NT2/D1 (cell line): ENCODE measurements at regions not wholly inside any gene's neighbourhood (a gene's known extent, or its start where the extent isn't known, plus 50 kb on each side); places are given as distances from the start of the nearest gene placed in this dataset.

Experiments used
- SUZ12 ChIP-seq: IDR thresholded peaks from 2 replicates; pipeline ENCODE4 v1.6.1; 2011; ENCODE audit not compliant: insufficient read length, insufficient read depth; ENCODE audit errors: extremely low read depth
- YY1 ChIP-seq: IDR thresholded peaks from 2 replicates; pipeline ENCODE4 v1.6.1; 2011; ENCODE audit not compliant: insufficient read length, insufficient read depth
- ZNF274 ChIP-seq: IDR thresholded peaks from 2 replicates; pipeline ENCODE4 v1.6.1; 2011; ENCODE audit warnings: mild to moderate bottlenecking, low read depth, low read length

- TF ChIP-seq YY1 (no peak), SUZ12 (no peak), ZNF274 (no peak)
Observed at GRCh38 chr16:50422926-50423325, 54.1 kb upstream of the BRD7 start.
